GM12878 (cell line): ENCODE measurements at regions not wholly inside any gene's neighbourhood (a gene's known extent, or its start where the extent isn't known, plus 50 kb on each side); places are given as distances from the start of the nearest gene placed in this dataset.

Experiments
- ESRRA ChIP-seq: IDR thresholded peaks from 2 replicates; pipeline ENCODE4 v1.6.1; 2012; ENCODE audit warnings: mild to moderate bottlenecking, low read length, improper control_type of control experiment
- PML ChIP-seq: IDR thresholded peaks from 2 replicates; pipeline ENCODE4 v1.6.1; 2012; ENCODE audit warnings: low read length, inconsistent platforms
- SMARCA5 ChIP-seq: fragments of 450-650 bp; IDR thresholded peaks from 2 replicates; pipeline ENCODE4 v1.6.1; 2017; ENCODE audit warnings: mild to moderate bottlenecking
- TF ChIP-seq, protein P1 (sequence below): fragments of 150-350 bp; IDR thresholded peaks from 2 replicates; pipeline ENCODE4 v1.6.1; 2016; ENCODE audit warnings: low read depth, low read length
- TF ChIP-seq, protein P2 (sequence below): fragments of 450-650 bp; IDR thresholded peaks from 2 replicates; pipeline ENCODE4 v1.6.1; 2017; ENCODE audit warnings: mild to moderate bottlenecking, moderate library complexity

GRCh38 chr13:39132286-39133230, 94.3 kb downstream of the NHLRC3 start (continued):
- TF ChIP-seq, protein P1, sequence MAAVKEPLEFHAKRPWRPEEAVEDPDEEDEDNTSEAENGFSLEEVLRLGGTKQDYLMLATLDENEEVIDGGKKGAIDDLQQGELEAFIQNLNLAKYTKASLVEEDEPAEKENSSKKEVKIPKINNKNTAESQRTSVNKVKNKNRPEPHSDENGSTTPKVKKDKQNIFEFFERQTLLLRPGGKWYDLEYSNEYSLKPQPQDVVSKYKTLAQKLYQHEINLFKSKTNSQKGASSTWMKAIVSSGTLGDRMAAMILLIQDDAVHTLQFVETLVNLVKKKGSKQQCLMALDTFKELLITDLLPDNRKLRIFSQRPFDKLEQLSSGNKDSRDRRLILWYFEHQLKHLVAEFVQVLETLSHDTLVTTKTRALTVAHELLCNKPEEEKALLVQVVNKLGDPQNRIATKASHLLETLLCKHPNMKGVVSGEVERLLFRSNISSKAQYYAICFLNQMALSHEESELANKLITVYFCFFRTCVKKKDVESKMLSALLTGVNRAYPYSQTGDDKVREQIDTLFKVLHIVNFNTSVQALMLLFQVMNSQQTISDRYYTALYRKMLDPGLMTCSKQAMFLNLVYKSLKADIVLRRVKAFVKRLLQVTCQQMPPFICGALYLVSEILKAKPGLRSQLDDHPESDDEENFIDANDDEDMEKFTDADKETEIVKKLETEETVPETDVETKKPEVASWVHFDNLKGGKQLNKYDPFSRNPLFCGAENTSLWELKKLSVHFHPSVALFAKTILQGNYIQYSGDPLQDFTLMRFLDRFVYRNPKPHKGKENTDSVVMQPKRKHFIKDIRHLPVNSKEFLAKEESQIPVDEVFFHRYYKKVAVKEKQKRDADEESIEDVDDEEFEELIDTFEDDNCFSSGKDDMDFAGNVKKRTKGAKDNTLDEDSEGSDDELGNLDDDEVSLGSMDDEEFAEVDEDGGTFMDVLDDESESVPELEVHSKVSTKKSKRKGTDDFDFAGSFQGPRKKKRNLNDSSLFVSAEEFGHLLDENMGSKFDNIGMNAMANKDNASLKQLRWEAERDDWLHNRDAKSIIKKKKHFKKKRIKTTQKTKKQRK, result no peak
- TF ChIP-seq, protein P2, sequence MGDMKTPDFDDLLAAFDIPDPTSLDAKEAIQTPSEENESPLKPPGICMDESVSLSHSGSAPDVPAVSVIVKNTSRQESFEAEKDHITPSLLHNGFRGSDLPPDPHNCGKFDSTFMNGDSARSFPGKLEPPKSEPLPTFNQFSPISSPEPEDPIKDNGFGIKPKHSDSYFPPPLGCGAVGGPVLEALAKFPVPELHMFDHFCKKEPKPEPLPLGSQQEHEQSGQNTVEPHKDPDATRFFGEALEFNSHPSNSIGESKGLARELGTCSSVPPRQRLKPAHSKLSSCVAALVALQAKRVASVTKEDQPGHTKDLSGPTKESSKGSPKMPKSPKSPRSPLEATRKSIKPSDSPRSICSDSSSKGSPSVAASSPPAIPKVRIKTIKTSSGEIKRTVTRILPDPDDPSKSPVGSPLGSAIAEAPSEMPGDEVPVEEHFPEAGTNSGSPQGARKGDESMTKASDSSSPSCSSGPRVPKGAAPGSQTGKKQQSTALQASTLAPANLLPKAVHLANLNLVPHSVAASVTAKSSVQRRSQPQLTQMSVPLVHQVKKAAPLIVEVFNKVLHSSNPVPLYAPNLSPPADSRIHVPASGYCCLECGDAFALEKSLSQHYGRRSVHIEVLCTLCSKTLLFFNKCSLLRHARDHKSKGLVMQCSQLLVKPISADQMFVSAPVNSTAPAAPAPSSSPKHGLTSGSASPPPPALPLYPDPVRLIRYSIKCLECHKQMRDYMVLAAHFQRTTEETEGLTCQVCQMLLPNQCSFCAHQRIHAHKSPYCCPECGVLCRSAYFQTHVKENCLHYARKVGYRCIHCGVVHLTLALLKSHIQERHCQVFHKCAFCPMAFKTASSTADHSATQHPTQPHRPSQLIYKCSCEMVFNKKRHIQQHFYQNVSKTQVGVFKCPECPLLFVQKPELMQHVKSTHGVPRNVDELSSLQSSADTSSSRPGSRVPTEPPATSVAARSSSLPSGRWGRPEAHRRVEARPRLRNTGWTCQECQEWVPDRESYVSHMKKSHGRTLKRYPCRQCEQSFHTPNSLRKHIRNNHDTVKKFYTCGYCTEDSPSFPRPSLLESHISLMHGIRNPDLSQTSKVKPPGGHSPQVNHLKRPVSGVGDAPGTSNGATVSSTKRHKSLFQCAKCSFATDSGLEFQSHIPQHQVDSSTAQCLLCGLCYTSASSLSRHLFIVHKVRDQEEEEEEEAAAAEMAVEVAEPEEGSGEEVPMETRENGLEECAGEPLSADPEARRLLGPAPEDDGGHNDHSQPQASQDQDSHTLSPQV, result no peak
- no peak for TF ChIP-seq SMARCA5
- no peak for TF ChIP-seq PML
- no peak for TF ChIP-seq ESRRA
